K562 (cell line): ENCODE measurements at regions not wholly inside any gene's neighbourhood (a gene's known extent, or its start where the extent isn't known, plus 50 kb on each side); places are given as distances from the start of the nearest gene placed in this dataset.

ENCODE experiments used
- ATAC-seq: fragments of 200-7000 bp; cut with Tn5 transposase; 3 replicates; pipeline ENCODE4 v1.9.1; 2020; ENCODE audit warnings: moderate library complexity
- BruUV-seq: library from RNA; stranded (reverse); fragments of 400-500 nt; replicated peaks from 2 replicates; lab custom pipeline; 2021; lab: Mats Ljungman, UMichigan
- CTCF ChIA-PET: fragments of 300-600 bp; formaldehyde crosslinking; extraction: SDS; loops from one replicate; lab custom pipeline; 2021; ENCODE audit warnings: low intra/inter-chr PET ratio; lab: Yijun Ruan, JAX
- POLR2A ChIA-PET: fragments of 300-600, 350-650 bp; sonication (Branson Sonifier 250); formaldehyde crosslinking; extraction: SDS; loops from one replicate; lab custom pipeline; 2021; ENCODE audit warnings: antibody characterized with exemption, inconsistent platforms; lab: Yijun Ruan, JAX
- DNase-seq, 4 experiments: peaks; one replicate each; pipeline versions ENCODE4 v3.0.0 to v3.0.0-alpha.2; 2011 to 2018; ENCODE audit warnings: low spot score in 3 of 4, mixed read lengths in 3 of 4; ENCODE audit errors: extremely low read depth in 1 of 4
- FAIRE-seq: peaks from 2 replicates; lab custom pipeline; 2011; peaks lifted over from hg19 to GRCh38; lab: Jason Lieb, UNC
- H2AFZ ChIP-seq: 2 replicates; pipeline ENCODE4 v1.6.0; 2011; ENCODE audit warnings: low read depth, low read length, control low read depth, inconsistent platforms
- H3K27ac ChIP-seq: fragments of 200-600 bp; 3 replicates; pipeline ENCODE4 v1.8.0; 2011; ENCODE audit warnings: low read depth, mild to moderate bottlenecking, control low read depth, inconsistent platforms, low read length, moderate library complexity, mixed read lengths; ENCODE audit errors: extremely low read depth
- H3K27me3 ChIP-seq, 2 experiments: fragments of 300-600 bp in 1 of 2; 2 replicates in 1 of 2; 3 replicates in 1 of 2; pipeline versions ENCODE4 v1.6.0 to v1.8.0; 2011; ENCODE audit warnings: inconsistent platforms in 2 of 2, low read length in 2 of 2, mild to moderate bottlenecking in 1 of 2, mixed read lengths in 1 of 2, moderate library complexity in 1 of 2; ENCODE audit not compliant: control insufficient read depth in 2 of 2, insufficient read depth in 2 of 2
- H3K36me3 ChIP-seq: fragments of 300-600 bp; 3 replicates; pipeline ENCODE4 v1.8.0; 2011; ENCODE audit warnings: mild to moderate bottlenecking, low read length, inconsistent platforms; ENCODE audit not compliant: control insufficient read depth, insufficient read depth
- H3K4me1 ChIP-seq, 2 experiments: fragments of 200-600 bp in 1 of 2; replicated peaks in 1 of 2; 2 replicates in 1 of 2; 3 replicates in 1 of 2; pipeline versions ENCODE4 v1.5.1 to v1.8.0; 2011; ENCODE audit warnings: inconsistent platforms in 2 of 2, low read length in 2 of 2, mild to moderate bottlenecking in 1 of 2, mixed read lengths in 1 of 2, moderate library complexity in 1 of 2; ENCODE audit not compliant: control insufficient read depth in 2 of 2, insufficient read depth in 2 of 2
- H3K4me2 ChIP-seq: 2 replicates; pipeline ENCODE4 v1.6.1; 2011; ENCODE audit warnings: low read length, control low read depth, inconsistent platforms, mixed read lengths; ENCODE audit not compliant: insufficient read depth
- H3K4me3 ChIP-seq: fragments of 200-600 bp; sonication (generic), shearing (Covaris generic); 2 replicates; pipeline ENCODE4 v1.5.1; 2016; ENCODE audit warnings: control low read depth, inconsistent platforms
- H3K79me2 ChIP-seq: fragments of 200-600 bp; 3 replicates; pipeline ENCODE4 v1.8.0; 2011; ENCODE audit warnings: low read length, inconsistent platforms; ENCODE audit not compliant: control insufficient read depth, insufficient read depth
- H3K9ac ChIP-seq, 2 experiments: 2 replicates each; pipeline versions ENCODE4 v1.6.0 to v1.6.1; 2011; ENCODE audit warnings: low read depth in 2 of 2, low read length in 2 of 2, control low read depth in 1 of 2, inconsistent platforms in 1 of 2, mild to moderate bottlenecking in 1 of 2, mixed read lengths in 1 of 2; ENCODE audit not compliant: insufficient read depth in 1 of 2
- H3K9me1 ChIP-seq: one replicate; pipeline ENCODE4 v1.6.0; 2011; ENCODE audit warnings: inconsistent platforms, mild to moderate bottlenecking, low read length, moderate library complexity; ENCODE audit not compliant: control insufficient read depth, insufficient read depth
- H3K9me3 ChIP-seq: replicated peaks from 2 replicates; pipeline ENCODE4 v1.5.1; 2011; ENCODE audit warnings: low read depth, low read length, inconsistent platforms; ENCODE audit not compliant: control insufficient read depth, insufficient read depth
- H4K20me1 ChIP-seq: replicated peaks from 2 replicates; pipeline ENCODE4 v1.6.1; 2011; ENCODE audit warnings: low read length, inconsistent platforms, mixed read lengths; ENCODE audit not compliant: control insufficient read depth, insufficient read depth
- ARID1B ChIP-seq: fragments of 450-650 bp; IDR thresholded peaks from 2 replicates; pipeline ENCODE4 v1.6.1; 2016; ENCODE audit warnings: antibody characterized with exemption, mild to moderate bottlenecking, inconsistent platforms
- ATF2 ChIP-seq: sonication (generic); formaldehyde crosslinking; IDR thresholded peaks from 2 replicates; pipeline ENCODE4 v1.8.1; 2022; ENCODE audit warnings: missing genetic modification reagents
- CXXC5 ChIP-seq: fragments of 250-450 bp; sonication (Bioruptor Pico); IDR thresholded peaks from 2 replicates; pipeline ENCODE4 v1.8.0; 2022; ENCODE audit warnings: inconsistent platforms, mild to moderate bottlenecking, moderate library complexity
- DIDO1 ChIP-seq: fragments of 450-650 bp; IDR thresholded peaks from 2 replicates; pipeline ENCODE4 v1.6.1; 2016; ENCODE audit warnings: low read depth, missing biosample characterization, missing genetic modification characterization
- DLX4 ChIP-seq: fragments of 250-450 bp; sonication (Bioruptor Pico); IDR thresholded peaks from 2 replicates; pipeline ENCODE4 v1.6.1; 2021; ENCODE audit warnings: mild to moderate bottlenecking
- FUS ChIP-seq: fragments of 200-400 bp; formaldehyde crosslinking; optimal IDR thresholded peaks from 2 replicates; pipeline ENCODE3; 2017; ENCODE audit warnings: low read depth, low read length
- HDAC6 ChIP-seq: IDR thresholded peaks from 2 replicates; pipeline ENCODE4 v1.6.1; 2012; ENCODE audit warnings: low read depth, mild to moderate bottlenecking, control low read depth, inconsistent platforms, low read length, moderate library complexity
- KLF6 ChIP-seq: fragments of 250-450 bp; sonication (Bioruptor Pico); IDR thresholded peaks from 2 replicates; pipeline ENCODE4 v1.4.0; 2020; ENCODE audit warnings: mild to moderate bottlenecking, moderate library complexity, borderline replicate concordance
- MEIS2 ChIP-seq: fragments of 450-650 bp; IDR thresholded peaks from 2 replicates; pipeline ENCODE4 v1.6.1; 2014; ENCODE audit warnings: mild to moderate bottlenecking; ENCODE audit not compliant: partially characterized antibody
- RBM22 ChIP-seq: fragments of 200-400 bp; formaldehyde crosslinking; IDR thresholded peaks from 2 replicates; pipeline ENCODE4 v1.6.1; 2018; ENCODE audit warnings: low read length, low read depth; ENCODE audit not compliant: poor library complexity, severe bottlenecking
- VEZF1 ChIP-seq: fragments of 200-800 bp; sonication (Bioruptor generic); IDR thresholded peaks from 2 replicates; pipeline ENCODE4 v1.6.1; 2017; ENCODE audit warnings: missing genetic modification characterization, missing compliant biosample characterization
- ZMIZ1 ChIP-seq, 2 experiments: fragments of 150-350 bp in 1 of 2; IDR thresholded peaks; 2 replicates each; pipeline ENCODE4 v1.6.1; 2012 to 2016; ENCODE audit warnings: low read depth in 2 of 2, low read length in 2 of 2, mild to moderate bottlenecking in 1 of 2, moderate library complexity in 1 of 2
- WGBS: fragments of 100-300 bp; shearing (Covaris generic); methylation state at CpG from one replicate; pipeline ENCODE4 v1.1.6; 2016; ENCODE audit warnings: low coverage, mixed read lengths; ENCODE audit not compliant: insufficient coverage; ENCODE audit errors: missing lambda C conversion rate; 5-methylcytosine and 5-hydroxymethylcytosine counted together
- in situ Hi-C: fragments of 300-500 bp; cut with MboI; formaldehyde crosslinking; loops from 4 replicates; pipeline ENCODE4 v1.15.0; 2018; ENCODE audit warnings: inconsistent platforms, mixed read lengths
- intact Hi-C: fragments of 100-400 bp; cut with micrococcal nuclease; formaldehyde crosslinking; loops from 2 replicates; pipeline ENCODE4 v1.14.2; 2022

- Histone ChIP-seq H3K4me1 (no peaks in the 10 kb centered on the region), H3K9me1 (no peaks in the 10 kb centered on the region), H4K20me1 (no peaks in the 10 kb centered on the region), H3K27ac (no peak overlapping the region), H3K27me3 (no peaks in the 10 kb centered on the region), H3K36me3 (no peaks in the 10 kb centered on the region), H3K9me3 (no peaks in the 10 kb centered on the region), H3K79me2 (no peaks in the 10 kb centered on the region), H3K4me3 (no peak overlapping the region), H2AFZ (no peak overlapping the region), H3K4me2 (no peak overlapping the region), H3K9ac (no peak overlapping the region)
- ChIA-PET CTCF (no interaction called here), POLR2A (no interaction called here)
- BruUV-seq, result no TSS peak
- DNase-seq (no peak), ATAC-seq (no peak), FAIRE-seq (no peak)
- 0% methylated on average over 1 of the region's 1 CpG for WGBS
- TF ChIP-seq KLF6 (CRISPR knock-in tag), result no peak
- TF ChIP-seq ARID1B, result no peak
- no peak for TF ChIP-seq HDAC6
- no peak for TF ChIP-seq DIDO1 (tag)
- no peak for TF ChIP-seq FUS
- no peak for TF ChIP-seq VEZF1 (CRISPR knock-in tag)
- no peak for TF ChIP-seq DLX4 (CRISPR knock-in tag)
- TF ChIP-seq RBM22, result no peak
- no peak for TF ChIP-seq MEIS2
- TF ChIP-seq CXXC5, result no peak
- TF ChIP-seq ATF2 (CRISPR knock-in tag), result no peak
- no peak for TF ChIP-seq ZMIZ1 (IDR thresholded peaks at IDR 0.05; ENCODE audit: low read depth in 2 of 2, low read length in 2 of 2)
- intact Hi-C loops, result no loop called here
- in situ Hi-C loops, result no loop called here
Measured at GRCh38 chr7:68694656-68695055, 903.6 kb upstream of the AUTS2 start.
